Mucosa of descending colon (tissue), 3 donors: ENCODE measurements at regions not wholly inside any gene's neighbourhood (a gene's known extent, or its start where the extent isn't known, plus 50 kb on each side); places are given as distances from the start of the nearest gene placed in this dataset.
A peak's percentile ranks its signal among the peaks of the same experiment; 100 is the strongest.

ENCODE experiments used
- ATAC-seq: fragments of 200-7000 bp; cut with Tn5 transposase; one replicate; pipeline ENCODE4 v1.9.1; 2020; ENCODE audit warnings: mild to moderate bottlenecking, moderate library complexity
- DNase-seq, 3 donors: peaks; one replicate each; pipeline ENCODE4 v3.0.0-alpha.2; 2020
- H3K36me3 ChIP-seq: fragments of 200-600 bp; one replicate; pipeline ENCODE4 v1.8.0; 2021; ENCODE audit warnings: low read depth, mild to moderate bottlenecking
- H3K4me1 ChIP-seq: fragments of 200-600 bp; one replicate; pipeline ENCODE4 v1.8.0; 2021; ENCODE audit warnings: low read depth, mild to moderate bottlenecking
- H3K4me3 ChIP-seq: fragments of 200-600 bp; one replicate; pipeline ENCODE4 v1.8.0; 2021; ENCODE audit warnings: mild to moderate bottlenecking
- H3K9me3 ChIP-seq: fragments of 200-600 bp; one replicate; pipeline ENCODE4 v1.8.0; 2021; ENCODE audit warnings: mild to moderate bottlenecking
- CTCF ChIP-seq: fragments of 200-600 bp; IDR thresholded peaks from one replicate; pipeline ENCODE4 v1.8.0; 2022; ENCODE audit warnings: antibody characterized with exemption, mild to moderate bottlenecking
- intact Hi-C, 2 donors: fragments of 100-400 bp; cut with DNase I in 1 of 2; cut with micrococcal nuclease in 1 of 2; formaldehyde crosslinking; loops; one replicate each; pipeline versions ENCODE4 v1.11.0 to v1.11.1; 2022; cut with DNase I, micrococcal nuclease
- donor health status: DM: no; HTN: no; CAD: no; lungs with moderate emphysema.
- donor health status: DM: no; HTN: no; CAD: no.
- donor health status: DM: no; HTN: yes; CAD: no.

DNA sequence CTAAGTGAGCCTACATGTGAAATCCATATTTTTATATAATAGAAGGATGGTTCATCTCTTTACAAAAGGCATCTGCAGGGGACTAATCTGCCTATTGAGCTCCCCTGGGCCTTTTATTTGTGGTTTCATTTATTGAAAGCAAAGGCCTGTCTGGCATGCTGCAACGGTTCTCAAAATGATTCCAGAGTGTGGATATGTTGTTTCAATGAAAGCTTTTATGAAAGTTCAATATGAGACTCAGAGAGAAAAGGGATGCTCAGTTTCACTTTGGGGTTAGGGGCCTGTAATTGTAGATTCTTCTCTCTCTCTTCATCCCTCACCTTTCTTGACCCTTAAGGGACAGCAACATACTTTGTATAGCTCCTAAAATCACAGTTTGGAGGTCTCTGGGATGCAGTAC lies 204.2 kb upstream of the CASK start:
- H3K9me3 ChIP-seq: no peaks in the 10 kb centered on the region
- ATAC-seq (no peak), DNase-seq (no peak)

GRCh38 chrX:42123369-42123768 lies 200.0 kb upstream of the CASK start:
- H3K4me1 ChIP-seq: no peaks in the 10 kb centered on the region
- intact Hi-C loops: no loop called here
- no peak for TF ChIP-seq CTCF
- ATAC-seq (no peak), DNase-seq (no peak)
- H3K36me3 ChIP-seq: no peaks in the 10 kb centered on the region
- H3K4me3 ChIP-seq: no peak overlapping the region
- no peaks in the 10 kb centered on the region for H3K9me3 ChIP-seq

More for the DNA sequence above, 204.2 kb upstream of the CASK start:
- no peaks in the 10 kb centered on the region for H3K36me3 ChIP-seq
- no peaks in the 10 kb centered on the region for H3K4me1 ChIP-seq
- intact Hi-C loops: no loop called here
- TF ChIP-seq CTCF: no peak
- H3K4me3 ChIP-seq: no peak overlapping the region

- H3K9me3 ChIP-seq: no peaks in the 10 kb centered on the region
- H3K36me3 ChIP-seq: no peaks in the 10 kb centered on the region
- H3K4me3 ChIP-seq: no peak overlapping the region
- intact Hi-C loops: no loop called here
- TF ChIP-seq CTCF: no peak
- no peaks in the 10 kb centered on the region for H3K4me1 ChIP-seq
- DNase-seq: no peak
- ATAC-seq: peak; percentile 22
Measured at GRCh38 chrX:42119076-42119475, 195.7 kb upstream of the CASK start.

DNA sequence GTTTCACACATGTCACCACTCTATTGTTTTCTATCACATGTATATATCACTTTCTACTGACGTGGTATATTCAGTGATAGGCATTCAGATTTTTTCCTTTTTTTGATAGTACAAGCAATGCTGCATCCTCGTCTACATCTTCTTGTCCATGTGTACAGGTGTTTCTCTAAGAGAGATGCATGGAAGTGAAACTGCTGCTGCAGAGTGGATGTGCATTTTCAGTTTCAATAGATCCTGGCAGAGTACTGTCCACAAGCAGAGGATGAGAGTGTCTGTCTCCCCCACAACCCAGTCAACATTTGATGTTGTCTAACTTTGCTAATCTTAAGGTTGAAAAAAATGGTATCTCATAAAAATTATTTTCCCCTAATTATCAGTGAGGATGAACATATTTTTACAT lies 194.0 kb upstream of the CASK start:
- Histone ChIP-seq H3K9me3 (no peaks in the 10 kb centered on the region), H3K4me3 (no peak overlapping the region), H3K36me3 (no peaks in the 10 kb centered on the region), H3K4me1 (no peaks in the 10 kb centered on the region)
- DNase-seq (no peak), ATAC-seq (no peak)
- TF ChIP-seq CTCF: no peak
- intact Hi-C loops: no loop called here

DNA sequence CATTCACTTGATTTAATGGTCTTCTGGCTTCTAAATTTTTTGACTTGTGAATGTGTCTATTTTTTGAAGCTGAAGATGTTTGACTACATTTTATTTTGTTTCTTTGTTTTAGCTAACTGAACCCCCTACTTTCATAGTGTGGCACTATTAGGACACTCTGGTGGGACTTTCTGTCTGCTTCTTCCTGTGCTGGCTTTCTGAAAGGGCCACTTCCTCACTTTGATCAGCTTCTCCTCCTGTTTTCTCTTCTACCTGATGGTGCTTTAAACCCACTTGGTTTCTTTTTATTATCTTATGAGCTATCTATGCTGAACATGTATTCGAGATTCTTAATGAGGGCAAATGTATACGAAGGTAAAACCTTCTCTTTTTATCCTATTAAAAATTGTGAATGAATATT lies 186.1 kb upstream of the CASK start:
- Histone ChIP-seq H3K9me3 (no peaks in the 10 kb centered on the region), H3K36me3 (no peaks in the 10 kb centered on the region), H3K4me3 (no peak overlapping the region), H3K4me1 (no peaks in the 10 kb centered on the region)
- intact Hi-C loops: no loop called here
- ATAC-seq (no peak), DNase-seq (no peak)
- TF ChIP-seq CTCF: no peak
